ENCODE measurements at regions not wholly inside any gene's neighbourhood (a gene's known extent, or its start where the extent isn't known, plus 50 kb on each side); places are given as distances from the start of the nearest gene placed in this dataset.

DNA sequence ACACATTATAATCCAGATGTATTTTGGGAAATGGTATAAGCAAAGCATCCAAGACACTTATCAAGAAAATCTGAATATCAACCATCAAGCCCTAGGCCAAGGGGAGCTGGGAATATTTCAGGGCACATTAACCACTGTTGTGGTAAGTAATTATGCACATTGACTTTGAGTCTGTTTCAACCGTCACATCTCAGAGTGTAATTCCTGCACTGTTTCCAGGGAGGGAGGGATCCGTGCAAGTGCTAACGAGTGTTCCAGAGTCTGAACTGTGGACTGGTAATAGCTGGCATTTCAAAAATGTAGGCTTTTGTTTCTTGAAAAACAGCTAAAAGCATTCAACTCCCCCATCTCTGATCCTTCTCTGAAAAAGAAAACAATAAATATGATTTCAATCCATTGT is 681.6 kb downstream of the BCL11A start:
- TF ChIP-seq BHLHE40 (IDR thresholded peaks at IDR 0.05; ENCODE audit: borderline replicate concordance) (no peak), PKNOX1 (IDR thresholded peaks at IDR 0.05) (no peak), FOXM1 (IDR thresholded peaks at IDR 0.05; ENCODE audit: borderline replicate concordance) (no peak), LEF1 (IDR thresholded peaks at IDR 0.05; ENCODE audit: borderline replicate concordance) (no peak)

Data from HEK293T (cell line).